HG02678 (cell line): ENCODE measurements at regions not wholly inside any gene's neighbourhood (a gene's known extent, or its start where the extent isn't known, plus 50 kb on each side); places are given as distances from the start of the nearest gene placed in this dataset.

Source experiments
- ATAC-seq: cut with Tn5 transposase; IDR thresholded peaks from one replicate; pipeline ENCODE4 v1.9.1; 2021; ENCODE audit warnings: mild to moderate bottlenecking, moderate library complexity; ENCODE audit not compliant: unreplicated experiment

- ATAC-seq, result no peak
Observed at GRCh38 chr11:93959663-93960062, 61.5 kb upstream of the HEPHL1 start.

DNA sequence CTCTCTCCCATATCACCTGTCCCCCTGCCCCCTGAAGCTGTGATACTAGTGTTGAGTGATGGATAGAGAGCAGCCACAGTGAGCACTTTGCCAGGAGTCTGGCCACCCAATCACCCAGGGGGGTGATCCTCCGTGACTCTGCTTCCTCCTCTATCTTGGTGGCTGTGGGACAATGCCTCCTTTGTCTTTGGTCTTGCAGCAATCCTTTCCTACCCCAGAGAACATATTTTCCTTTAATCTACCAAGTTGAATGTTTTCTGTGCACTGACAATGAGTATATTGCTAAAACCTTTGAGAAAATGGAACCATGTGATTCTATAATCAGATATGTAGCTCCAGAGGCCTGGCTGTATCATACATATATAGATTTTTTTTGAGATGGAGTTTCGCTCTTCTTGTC, 58.1 kb upstream of the HEPHL1 start:
- ATAC-seq, result no peak

- ATAC-seq, result no peak
Observed at GRCh38 chr11:93967258-93967657, 53.9 kb upstream of the HEPHL1 start.

DNA sequence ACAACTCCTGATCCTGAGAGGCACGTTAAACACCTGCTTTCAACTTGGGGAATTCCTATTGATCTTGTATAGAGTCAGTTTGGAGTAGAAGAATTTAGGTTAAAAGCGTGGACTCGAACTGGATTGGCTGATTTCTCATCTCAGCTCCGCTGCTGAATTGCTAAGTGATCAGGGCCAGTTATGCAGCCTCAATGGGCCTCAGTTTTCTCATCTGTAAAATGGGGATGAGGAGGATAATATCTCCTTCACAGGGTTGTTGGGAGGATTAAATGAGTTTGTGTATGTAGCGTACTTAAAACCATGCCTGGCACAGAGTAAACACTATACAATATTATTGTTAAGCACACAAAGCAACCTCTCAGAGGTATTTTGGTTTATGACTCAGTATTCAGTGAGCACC, 53.2 kb upstream of the HEPHL1 start:
- ATAC-seq, result no peak

GRCh38 chr11:93969925-93970922, 50.9 kb upstream of the HEPHL1 start:
- ATAC-seq, result no peak
